SH-SY5Y (cell line): ENCODE measurements at regions not wholly inside any gene's neighbourhood (a gene's known extent, or its start where the extent isn't known, plus 50 kb on each side); places are given as distances from the start of the nearest gene placed in this dataset.
"Not testable (repeated sequence)": the region's sequence is repeated elsewhere in the genome, so short reads cannot be mapped to it uniquely, and the experiment has no call there.

Source experiments
- GATA2 ChIP-seq: IDR thresholded peaks from 2 replicates; pipeline ENCODE4 v1.6.1; 2011; ENCODE audit warnings: mild to moderate bottlenecking, low read depth, low read length
- GATA3 ChIP-seq: IDR thresholded peaks from 2 replicates; pipeline ENCODE4 v1.6.1; 2011; ENCODE audit warnings: low read depth, mild to moderate bottlenecking, low read length, moderate library complexity

- TF ChIP-seq GATA2, result peak; percentile 65
- TF ChIP-seq GATA3, result not testable (repeated sequence)
Measured at GRCh38 chr1:242924717-242925116, 330.4 kb downstream of the CEP170 start.
